ENCODE measurements at regions not wholly inside any gene's neighbourhood (a gene's known extent, or its start where the extent isn't known, plus 50 kb on each side); places are given as distances from the start of the nearest gene placed in this dataset.

DNA sequence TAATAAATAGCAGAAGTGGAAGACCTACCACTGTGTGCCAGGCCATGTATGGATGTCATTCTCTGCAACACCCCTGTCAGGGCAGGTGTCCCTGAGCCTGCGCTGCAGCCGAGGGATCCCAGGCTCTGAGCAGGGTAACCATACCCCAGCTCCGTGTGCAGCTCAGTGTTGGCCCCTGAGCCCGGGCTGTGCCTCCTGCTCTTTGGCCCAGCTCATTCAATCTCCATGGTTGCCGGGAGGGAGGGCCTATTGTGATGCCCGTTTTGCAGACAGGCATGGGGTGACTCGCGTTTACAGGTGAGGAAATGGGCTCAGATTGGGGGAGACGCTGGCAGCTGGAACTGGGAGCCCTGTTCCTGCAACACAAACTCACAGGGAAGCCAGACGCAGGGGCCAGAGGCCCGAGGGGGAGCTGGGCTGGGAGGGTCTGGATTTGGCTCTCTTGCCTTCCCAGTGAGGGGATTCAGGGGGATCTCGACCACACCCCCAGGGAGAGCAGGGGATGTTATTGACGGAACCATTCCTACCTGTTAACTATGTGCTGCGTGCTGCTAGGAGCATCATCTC is 190.5 kb downstream of the IRF8 start:
- in situ Hi-C loops (cut with MboI), result no loop called here
- intact Hi-C loops (cut with micrococcal nuclease; ENCODE audit: unreplicated experiment), result no loop called here
- BruUV-seq (replicated peaks), result no TSS peak
- Histone ChIP-seq H3K9me3 (replicated peaks; ENCODE audit: control insufficient read depth, insufficient read depth, low read length) (no peaks in the 10 kb centered on the region; the same call in 2 of the 3 replicates), H3K36me3 (ENCODE audit: control insufficient read depth in 2 of 2, insufficient read depth in 2 of 2, low read length in 1 of 2) (no peaks in the 10 kb centered on the region), H3K4me3 (no peak overlapping the region), H3K79me2 (ENCODE audit: control insufficient read depth, insufficient read depth, low read length) (no peaks in the 10 kb centered on the region), H3K9ac (ENCODE audit: control insufficient read depth, insufficient read depth, low read length) (no peak overlapping the region), H3K4me1 (ENCODE audit: control insufficient read depth, insufficient read depth, low read length) (peaks cover 9% of the 10 kb centered on the region), H3K4me2 (ENCODE audit: control insufficient read depth, insufficient read depth) (peak overlapping the region; percentile 45; the same call in 1 of the 2 replicates), H2AFZ (ENCODE audit: control insufficient read depth, low read depth, low read length) (peak overlapping the region; percentile 55), H3K27ac (ENCODE audit: control insufficient read depth, insufficient read depth) (no peak overlapping the region), H4K20me1 (ENCODE audit: control insufficient read depth, insufficient read depth) (no peaks in the 10 kb centered on the region), H3K27me3 (replicated peaks in 1 of 2; ENCODE audit: control insufficient read depth in 2 of 2, insufficient read depth in 2 of 2, low read length in 1 of 2) (no peaks in the 10 kb centered on the region)
- SMC1A ChIA-PET (ENCODE audit: uncharacterized antibody, unreplicated experiment), result interaction anchor here (1.5 kb wide), 1 partner anchor 30 kb away, joined by 4 read pairs; no protein-coding TSS in a partner anchor
- DNase-seq (ENCODE audit: low read depth, low spot score) (no peak), ATAC-seq (no peak), FAIRE-seq (no peak)
- CTCF ChIA-PET, result interaction anchor here (0.6 to 2.3 kb wide), 3 partner anchors 29 to 428 kb away, joined by 3 to 8 read pairs (median 4); no protein-coding TSS in a partner anchor
- POLR2A ChIA-PET, result no interaction called here
- WGBS (ENCODE audit: insufficient coverage, insufficient replicate concordance, low lambda C conversion rate, missing lambda C conversion rate), result 78% methylated on average over 14 of the region's 14 CpGs
- RAD21 ChIA-PET (ENCODE audit: unreplicated experiment), result no interaction called here
- no peak for TF ChIP-seq ZNF217 (IDR thresholded peaks at IDR 0.05)
- TF ChIP-seq NFXL1 (IDR thresholded peaks at IDR 0.05; ENCODE audit: borderline replicate concordance), result no peak
- no peak for TF ChIP-seq SP1 (IDR thresholded peaks at IDR 0.05; ENCODE audit: low read depth, low read length)
- no peak for TF ChIP-seq PAX5 (IDR thresholded peaks at IDR 0.05; ENCODE audit: borderline replicate concordance, low read depth, low read length)
- no peak for TF ChIP-seq BRCA1 (IDR thresholded peaks at IDR 0.05; ENCODE audit: low read depth, low read length)
- TF ChIP-seq RB1 (IDR thresholded peaks at IDR 0.05; ENCODE audit: borderline replicate concordance), result no peak
- TF ChIP-seq, protein P1, sequence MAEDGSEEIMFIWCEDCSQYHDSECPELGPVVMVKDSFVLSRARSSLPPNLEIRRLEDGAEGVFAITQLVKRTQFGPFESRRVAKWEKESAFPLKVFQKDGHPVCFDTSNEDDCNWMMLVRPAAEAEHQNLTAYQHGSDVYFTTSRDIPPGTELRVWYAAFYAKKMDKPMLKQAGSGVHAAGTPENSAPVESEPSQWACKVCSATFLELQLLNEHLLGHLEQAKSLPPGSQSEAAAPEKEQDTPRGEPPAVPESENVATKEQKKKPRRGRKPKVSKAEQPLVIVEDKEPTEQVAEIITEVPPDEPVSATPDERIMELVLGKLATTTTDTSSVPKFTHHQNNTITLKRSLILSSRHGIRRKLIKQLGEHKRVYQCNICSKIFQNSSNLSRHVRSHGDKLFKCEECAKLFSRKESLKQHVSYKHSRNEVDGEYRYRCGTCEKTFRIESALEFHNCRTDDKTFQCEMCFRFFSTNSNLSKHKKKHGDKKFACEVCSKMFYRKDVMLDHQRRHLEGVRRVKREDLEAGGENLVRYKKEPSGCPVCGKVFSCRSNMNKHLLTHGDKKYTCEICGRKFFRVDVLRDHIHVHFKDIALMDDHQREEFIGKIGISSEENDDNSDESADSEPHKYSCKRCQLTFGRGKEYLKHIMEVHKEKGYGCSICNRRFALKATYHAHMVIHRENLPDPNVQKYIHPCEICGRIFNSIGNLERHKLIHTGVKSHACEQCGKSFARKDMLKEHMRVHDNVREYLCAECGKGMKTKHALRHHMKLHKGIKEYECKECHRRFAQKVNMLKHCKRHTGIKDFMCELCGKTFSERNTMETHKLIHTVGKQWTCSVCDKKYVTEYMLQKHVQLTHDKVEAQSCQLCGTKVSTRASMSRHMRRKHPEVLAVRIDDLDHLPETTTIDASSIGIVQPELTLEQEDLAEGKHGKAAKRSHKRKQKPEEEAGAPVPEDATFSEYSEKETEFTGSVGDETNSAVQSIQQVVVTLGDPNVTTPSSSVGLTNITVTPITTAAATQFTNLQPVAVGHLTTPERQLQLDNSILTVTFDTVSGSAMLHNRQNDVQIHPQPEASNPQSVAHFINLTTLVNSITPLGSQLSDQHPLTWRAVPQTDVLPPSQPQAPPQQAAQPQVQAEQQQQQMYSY (CRISPR knock-in tag; IDR thresholded peaks at IDR 0.05), result no peak
- TF ChIP-seq RFX5 (IDR thresholded peaks at IDR 0.05; ENCODE audit: low read depth, low read length), result no peak
- no peak for TF ChIP-seq CHD1 (IDR thresholded peaks at IDR 0.05; ENCODE audit: low read depth, low read length)
- TF ChIP-seq IRF4 (IDR thresholded peaks at IDR 0.05; ENCODE audit: low read depth, low read length), result no peak
- no peak for TF ChIP-seq USF1 (IDR thresholded peaks at IDR 0.05; ENCODE audit: borderline replicate concordance, extremely low read length, insufficient read depth, low read depth, low read length)
- TF ChIP-seq SMC3 (IDR thresholded peaks at IDR 0.05; ENCODE audit: borderline replicate concordance, low read length), result no peak
- no peak for TF ChIP-seq GATAD2B (conservative IDR thresholded peaks at IDR 0.05; ENCODE audit: low read depth)
- TF ChIP-seq IKZF1 (conservative IDR thresholded peaks at IDR 0.05), result no peak
- no peak for TF ChIP-seq MTA3 (IDR thresholded peaks at IDR 0.05; ENCODE audit: borderline replicate concordance, low read length)
- TF ChIP-seq PML (IDR thresholded peaks at IDR 0.05; ENCODE audit: low read length), result no peak
- TF ChIP-seq RAD51 (IDR thresholded peaks at IDR 0.05), result no peak
- no peak for TF ChIP-seq LARP7 (IDR thresholded peaks at IDR 0.05)

Measured in GM12878 (cell line).